ENCODE measurements at regions not wholly inside any gene's neighbourhood (a gene's known extent, or its start where the extent isn't known, plus 50 kb on each side); places are given as distances from the start of the nearest gene placed in this dataset.

GRCh38 chrX:42930071-42930470, 152.1 kb upstream of the PPP1R2C start:
- DNase-seq (ENCODE audit: extremely low read depth, low read depth) = no peak
- no peak for TF ChIP-seq CTCF (IDR thresholded peaks at IDR 0.05; ENCODE audit: low read depth, low read length)

DNA sequence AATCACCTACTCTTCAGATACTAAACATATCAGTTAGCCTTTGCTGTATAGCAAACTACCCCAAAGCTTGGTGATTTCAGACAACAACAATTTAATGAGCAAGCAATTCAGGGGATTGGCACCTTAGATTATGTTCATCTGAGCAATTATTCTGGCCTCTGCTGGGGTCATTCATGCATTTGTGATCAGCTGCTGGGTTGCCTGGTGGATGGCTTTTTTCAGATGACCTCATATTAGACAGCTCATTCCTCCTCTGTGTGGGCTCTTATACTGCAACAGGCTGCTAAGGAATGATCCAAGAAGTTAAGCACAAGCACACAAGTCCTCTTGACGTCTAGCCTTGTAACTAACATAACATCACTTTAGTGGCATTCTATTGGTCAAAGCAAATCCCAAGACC, 153.0 kb upstream of the PPP1R2C start:
- DNase-seq (ENCODE audit: extremely low read depth, low read depth) = no peak
- TF ChIP-seq CTCF (IDR thresholded peaks at IDR 0.05; ENCODE audit: low read depth, low read length) = no peak

- no peak for TF ChIP-seq CTCF (IDR thresholded peaks at IDR 0.05; ENCODE audit: low read depth, low read length)
- no peak for DNase-seq (ENCODE audit: extremely low read depth, low read depth)
These were observed 155.2 kb upstream of the PPP1R2C start for GRCh38 chrX:42933187-42933586.

GRCh38 chrX:42934020-42934726, 156.2 kb upstream of the PPP1R2C start:
- no peak for DNase-seq (ENCODE audit: extremely low read depth, low read depth)

DNA sequence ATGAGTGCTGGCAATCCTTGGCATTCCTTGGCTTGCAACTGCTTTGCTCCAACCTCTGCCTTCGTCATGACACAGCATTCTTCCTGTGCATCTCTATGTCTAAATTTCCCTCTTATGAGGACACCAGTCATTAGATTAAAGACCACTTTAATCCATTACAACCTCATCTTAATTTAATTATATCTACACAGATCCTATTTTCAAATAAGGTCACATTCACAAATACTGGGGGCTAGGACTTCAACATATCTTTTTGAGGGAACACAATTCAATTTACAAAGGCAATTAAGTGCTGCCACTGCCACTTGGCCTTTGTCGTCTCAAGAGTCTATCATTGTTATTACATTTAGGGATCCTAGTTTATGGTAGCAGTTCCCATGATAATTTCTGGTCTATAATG, 163.7 kb upstream of the PPP1R2C start:
- no peak for TF ChIP-seq CTCF (IDR thresholded peaks at IDR 0.05; ENCODE audit: low read depth, low read length)
- no peak for DNase-seq (ENCODE audit: extremely low read depth, low read depth)

More at GRCh38 chrX:42934020-42934726, 156.2 kb upstream of the PPP1R2C start:
- TF ChIP-seq CTCF (IDR thresholded peaks at IDR 0.05; ENCODE audit: low read depth, low read length) = no peak

DNA sequence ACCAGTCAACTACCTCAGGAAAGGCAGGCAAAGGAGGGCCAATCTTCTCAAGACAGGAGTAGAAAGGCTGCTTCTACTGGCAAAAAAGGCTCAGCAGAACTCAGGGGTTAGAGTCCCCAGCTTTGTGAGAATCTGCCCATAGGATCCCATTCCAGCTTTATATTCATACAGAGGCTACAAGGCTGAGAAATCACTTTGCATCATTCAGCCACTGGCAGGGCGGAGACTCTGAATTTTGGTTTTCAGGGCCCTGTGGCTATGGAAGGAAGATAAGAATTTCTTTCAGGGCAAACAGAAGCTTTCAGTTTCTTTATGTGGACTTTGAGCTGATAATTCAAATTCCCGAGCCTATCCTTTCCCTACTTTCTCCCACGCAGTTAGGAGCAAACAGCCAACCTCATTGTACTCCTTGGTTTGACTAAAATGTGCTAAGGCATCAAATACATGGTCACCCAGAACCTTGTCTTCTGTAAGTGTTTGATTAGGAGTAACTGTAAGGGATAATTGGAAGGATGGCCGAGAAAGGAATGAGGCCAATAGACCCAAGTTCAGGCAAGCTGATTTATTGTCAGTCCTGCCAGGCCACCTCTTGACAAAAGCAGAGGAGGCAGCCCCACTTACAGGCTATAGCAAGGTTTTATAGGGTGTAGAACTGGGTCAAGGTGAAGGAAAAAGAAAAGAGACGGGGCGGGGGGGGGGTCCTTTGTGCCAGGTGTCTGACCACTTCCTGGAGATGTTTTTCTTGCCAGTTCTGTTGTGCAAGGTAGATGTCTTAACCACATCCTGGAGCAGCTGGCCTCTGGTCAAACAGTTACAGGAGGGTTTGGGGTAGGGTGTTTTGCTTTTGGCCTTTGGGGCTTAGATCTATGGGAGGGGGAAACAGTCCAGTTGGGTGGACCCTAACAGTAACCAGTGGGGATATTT, 165.3 kb upstream of the PPP1R2C start:
- TF ChIP-seq CTCF (IDR thresholded peaks at IDR 0.05; ENCODE audit: low read depth, low read length) = no peak
- no peak for DNase-seq (ENCODE audit: extremely low read depth, low read depth)

All from AG09319 (cell line).